GM19468 (cell line): ENCODE measurements at regions not wholly inside any gene's neighbourhood (a gene's known extent, or its start where the extent isn't known, plus 50 kb on each side); places are given as distances from the start of the nearest gene placed in this dataset.
"Not testable (repeated sequence)": the region's sequence is repeated elsewhere in the genome, so short reads cannot be mapped to it uniquely, and the experiment has no call there.

Experiments used
- ATAC-seq: cut with Tn5 transposase; IDR thresholded peaks from one replicate; pipeline ENCODE4 v1.9.1; 2021; ENCODE audit warnings: mild to moderate bottlenecking, moderate library complexity, moderate number of reproducible peaks; ENCODE audit not compliant: unreplicated experiment; ENCODE audit errors: extremely low read depth

DNA sequence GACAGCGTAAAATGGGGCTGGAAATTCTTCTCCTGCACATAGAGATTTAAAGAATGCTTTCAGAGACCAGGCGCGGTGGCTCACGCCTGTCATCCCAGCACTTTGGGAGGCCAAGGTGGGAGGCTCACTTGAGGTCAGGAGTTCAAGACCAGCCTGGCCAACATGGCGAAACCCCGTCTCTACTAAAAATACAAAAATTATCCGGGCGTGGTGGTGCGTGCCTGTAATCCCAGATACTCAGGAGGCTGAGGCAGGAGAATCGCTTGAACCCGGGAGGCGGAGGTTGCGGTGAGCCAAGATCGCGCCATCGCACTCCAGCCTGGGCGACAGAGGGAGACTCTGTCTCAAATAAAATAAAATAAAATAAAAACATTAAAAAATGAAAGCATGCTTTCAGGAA lies 107.4 kb downstream of the CRLF2 start:
- ATAC-seq, result not testable (repeated sequence)

DNA sequence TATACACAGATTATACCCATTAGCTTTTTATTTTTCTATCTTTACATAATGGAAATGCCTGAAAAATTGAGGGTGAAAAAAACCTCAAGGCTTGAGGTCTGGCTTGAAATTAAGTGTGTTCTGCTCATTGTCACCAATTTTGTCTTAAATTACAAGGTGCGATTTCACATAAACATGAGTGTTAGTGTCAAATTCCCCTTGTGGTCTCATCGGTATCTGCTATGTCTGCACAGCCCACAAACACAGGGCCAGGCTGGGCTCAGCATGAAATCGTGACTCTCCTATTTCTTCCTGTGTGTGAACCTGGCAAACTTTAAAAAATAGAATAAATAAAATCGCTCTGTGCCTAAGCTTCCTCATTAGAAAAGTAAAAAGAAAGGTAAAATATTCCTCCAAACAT lies 109.1 kb downstream of the CRLF2 start:
- ATAC-seq, result no peak

DNA sequence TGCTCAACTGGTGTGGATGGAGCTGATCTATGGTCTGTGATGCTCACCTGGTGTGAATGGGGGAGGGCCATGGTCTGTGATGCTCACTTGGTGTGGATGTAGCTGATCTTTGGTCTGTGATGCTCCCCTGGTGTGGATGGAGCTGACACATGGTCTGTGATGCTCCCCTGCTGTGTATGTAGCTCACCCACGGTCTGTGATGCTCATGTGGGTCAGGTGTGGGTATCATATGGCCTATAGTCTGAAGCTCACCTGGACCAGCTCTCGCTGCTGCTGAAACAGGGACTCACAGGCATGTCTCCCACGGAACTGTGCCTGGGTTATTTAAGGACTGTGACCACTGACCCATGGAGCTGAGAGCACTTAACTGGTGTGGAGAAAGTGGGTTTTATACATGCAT lies 109.7 kb downstream of the CRLF2 start:
- ATAC-seq, result no peak

DNA sequence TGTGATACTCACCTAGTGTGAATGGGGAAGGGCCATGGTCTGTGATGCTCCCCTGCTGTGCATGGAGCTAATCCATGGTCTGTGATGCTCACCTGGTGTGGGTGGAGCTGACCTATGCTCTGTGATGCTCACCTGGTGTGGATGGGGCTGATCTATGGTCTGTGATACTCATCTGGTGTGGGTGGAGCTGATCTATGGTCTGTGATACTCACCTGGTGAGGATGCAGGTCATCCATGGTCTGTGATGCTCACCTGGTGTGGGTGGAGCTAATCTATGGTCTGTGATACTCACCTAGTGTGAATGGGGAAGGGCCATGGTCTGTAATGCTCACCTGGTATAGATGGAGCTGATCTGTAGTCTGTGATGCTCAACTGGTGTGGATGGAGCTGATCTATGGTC lies 110.2 kb downstream of the CRLF2 start:
- ATAC-seq, result not testable (repeated sequence)

DNA sequence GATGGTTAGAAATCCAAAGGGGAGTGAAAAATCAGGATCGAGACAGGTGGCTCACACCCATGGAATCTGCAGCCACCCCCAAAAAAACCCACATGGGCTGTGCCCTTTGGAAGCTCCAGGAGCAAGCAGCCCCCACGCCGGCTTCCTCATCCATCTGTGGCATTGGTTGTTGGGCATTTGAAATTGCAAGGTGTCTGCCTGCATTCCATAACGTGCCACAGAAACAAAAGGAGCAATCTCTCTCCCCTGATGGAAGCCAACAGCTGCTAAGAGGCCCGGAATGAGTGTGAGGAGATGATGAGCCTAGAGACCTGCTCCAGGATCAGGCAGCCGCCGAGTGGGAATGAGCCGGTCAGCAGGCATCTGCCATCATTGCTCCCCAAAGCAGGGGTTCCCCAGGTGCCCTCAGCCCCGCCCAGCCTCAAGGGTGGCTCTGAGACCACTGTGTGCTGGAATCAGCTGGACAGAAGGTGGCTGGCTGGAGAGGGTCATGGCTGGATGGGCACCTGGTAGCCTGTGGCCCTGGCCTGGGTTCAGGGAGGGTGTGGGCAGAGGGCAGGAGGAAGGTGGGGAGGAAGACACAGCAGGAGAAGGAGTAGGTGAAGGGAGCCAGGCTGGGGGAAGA lies 113.2 kb downstream of the CRLF2 start:
- no peak for ATAC-seq

DNA sequence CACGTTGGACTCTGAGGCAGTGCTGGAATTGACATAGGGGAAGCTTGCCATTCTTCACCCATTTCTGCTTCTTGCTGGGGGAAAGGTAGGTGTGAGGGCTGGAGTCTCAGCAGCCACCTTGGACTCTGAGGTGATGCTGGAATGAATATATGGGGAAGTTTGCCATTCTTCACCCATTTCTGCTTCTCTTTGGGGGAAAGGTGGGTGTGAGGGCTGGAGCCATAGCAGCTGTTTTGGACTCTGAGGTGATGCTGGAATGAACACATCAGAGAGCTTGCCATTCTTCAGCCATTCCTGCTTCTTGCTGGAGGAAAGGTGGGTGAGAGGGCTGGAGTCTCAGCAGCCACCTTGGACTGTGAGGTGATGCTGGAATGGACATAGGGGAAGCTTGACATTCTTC lies 115.1 kb downstream of the CRLF2 start:
- no peak for ATAC-seq

DNA sequence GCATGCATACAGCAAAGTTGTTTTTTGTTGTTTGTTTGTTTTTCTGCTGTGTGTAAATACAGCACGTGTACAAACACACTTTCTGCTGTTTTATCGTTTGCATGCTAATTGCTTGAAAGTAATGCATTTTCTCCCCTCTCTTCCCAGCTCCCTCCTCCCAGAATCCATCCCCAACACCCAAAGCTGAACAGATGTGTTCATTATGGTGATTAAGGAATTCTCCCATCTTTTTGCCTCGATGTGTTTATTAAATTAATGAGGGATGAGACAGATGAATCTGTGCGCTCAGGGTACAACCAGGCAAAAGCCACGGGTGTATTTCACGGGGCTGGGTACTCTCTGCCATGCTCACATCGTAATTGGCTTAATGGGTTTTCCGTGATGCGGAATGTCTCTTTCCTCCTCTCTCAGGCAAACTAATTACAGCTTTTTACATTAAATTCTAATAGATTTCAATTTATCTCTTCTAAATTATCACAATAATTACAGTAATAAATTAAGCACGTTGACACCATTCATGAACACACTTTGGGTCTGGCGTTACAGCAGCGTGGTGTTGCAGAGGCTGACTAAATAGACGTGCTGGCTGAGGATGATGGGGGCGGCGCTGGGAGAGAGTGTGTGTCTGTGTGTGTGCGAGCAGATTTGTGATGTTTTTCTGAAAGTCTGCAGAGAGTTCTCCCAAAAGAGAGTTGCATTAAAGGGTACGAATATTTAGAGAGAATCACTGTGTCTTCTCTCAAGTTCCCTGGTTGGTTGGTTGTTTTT lies 117.7 kb downstream of the CRLF2 start:
- no peak for ATAC-seq

DNA sequence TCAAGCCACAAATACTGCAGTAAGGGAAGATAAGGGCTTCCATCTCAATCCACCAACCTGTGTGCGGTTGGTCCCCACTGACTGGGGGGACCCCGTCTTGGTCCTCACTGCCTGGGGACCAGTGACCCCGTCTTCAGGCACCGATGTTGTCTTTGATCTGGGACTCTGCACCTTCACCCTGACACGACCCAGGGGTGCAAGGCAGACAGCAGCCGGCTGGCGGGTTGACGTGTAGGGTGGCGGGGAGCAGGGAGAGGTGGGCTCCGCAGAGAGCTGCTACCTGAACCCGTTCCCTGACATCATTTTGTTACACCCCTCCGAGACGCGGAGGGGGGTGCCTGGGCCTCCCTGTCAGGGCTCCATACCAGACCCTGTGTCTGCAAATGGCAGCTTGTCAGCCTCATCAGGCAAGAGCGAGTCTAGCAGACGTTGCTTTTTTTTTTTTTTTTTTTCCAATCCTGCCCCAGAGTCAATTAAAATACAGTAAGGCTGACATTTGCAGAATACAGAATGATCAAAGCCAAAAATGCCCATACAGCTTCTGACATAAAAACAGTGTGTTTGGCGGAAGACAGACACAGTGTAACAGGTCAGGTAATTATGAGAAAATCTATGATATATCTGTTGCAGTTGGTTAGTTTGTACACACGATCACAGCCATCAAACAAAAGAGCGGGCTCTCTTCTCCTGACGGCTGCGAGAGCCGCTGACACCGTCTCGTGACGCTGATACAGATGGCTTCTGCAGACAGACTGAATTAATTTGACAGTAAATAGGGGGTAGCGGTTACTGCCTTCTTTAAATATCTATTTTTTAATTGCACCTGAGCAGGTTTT lies 118.6 kb downstream of the CRLF2 start:
- no peak for ATAC-seq

DNA sequence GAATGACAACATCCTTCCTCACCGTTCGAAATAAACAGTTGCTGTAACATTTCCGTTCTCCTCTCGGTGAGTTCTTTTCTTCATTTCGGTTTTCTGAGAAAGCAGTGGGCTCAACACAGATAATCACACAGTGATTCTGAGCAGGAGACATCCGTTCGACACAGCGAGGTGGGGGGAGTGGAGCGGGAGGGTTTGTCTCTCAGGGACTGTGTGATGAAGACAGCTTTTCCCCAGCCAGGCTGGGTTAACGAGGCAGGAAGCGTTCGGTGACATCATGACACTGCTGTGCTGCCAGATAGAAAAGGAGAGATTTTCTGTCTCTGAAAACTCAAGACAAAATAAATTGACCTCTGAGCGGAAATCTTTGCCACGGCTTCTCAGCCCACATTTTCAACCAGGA lies 119.3 kb downstream of the CRLF2 start:
- ATAC-seq, result no peak

DNA sequence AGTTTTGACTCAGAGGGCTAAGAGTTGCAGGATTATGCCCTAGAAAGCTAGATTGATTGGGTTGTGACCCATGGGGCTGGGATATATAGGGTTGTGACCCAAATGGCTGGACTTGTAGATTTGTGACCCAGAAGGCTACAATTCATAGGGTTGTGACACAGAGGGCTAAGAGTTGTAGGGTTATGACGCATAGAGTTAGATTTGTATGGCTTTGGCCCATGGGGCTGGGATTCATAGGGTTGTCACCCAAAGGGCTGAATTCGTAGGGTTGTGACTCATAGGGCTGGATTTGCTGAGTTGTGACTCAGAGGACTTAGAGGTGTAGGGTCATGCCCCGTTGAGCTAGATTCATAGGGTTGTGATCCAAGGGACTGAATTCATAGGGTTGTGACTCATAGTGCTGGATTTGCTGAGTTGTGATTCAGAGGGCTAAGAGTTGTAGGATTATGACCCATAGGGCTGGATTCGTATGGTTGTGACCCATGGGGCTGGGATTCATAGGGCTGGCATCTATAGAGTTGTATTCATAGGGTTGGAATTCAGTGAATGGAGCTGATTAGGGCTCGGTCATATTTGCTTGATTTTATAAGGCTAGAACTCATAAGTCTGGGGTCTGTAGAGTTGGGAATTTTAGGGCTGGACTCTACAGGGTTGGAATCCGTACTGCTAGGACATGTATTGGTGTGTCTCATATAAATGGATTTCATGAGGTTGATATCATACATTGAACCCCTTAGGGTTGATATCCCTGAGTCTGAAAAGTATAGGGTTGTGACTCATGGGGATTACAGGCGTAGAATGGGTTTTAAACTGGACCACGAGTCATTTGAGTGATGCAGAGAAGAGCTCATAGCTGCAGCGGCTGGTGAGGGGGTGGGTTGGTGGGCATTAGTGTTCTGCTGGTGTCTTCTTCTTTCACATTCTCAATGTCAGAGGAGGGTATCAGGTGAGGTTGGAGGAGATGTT lies 125.7 kb downstream of the CRLF2 start:
- ATAC-seq, result no peak

DNA sequence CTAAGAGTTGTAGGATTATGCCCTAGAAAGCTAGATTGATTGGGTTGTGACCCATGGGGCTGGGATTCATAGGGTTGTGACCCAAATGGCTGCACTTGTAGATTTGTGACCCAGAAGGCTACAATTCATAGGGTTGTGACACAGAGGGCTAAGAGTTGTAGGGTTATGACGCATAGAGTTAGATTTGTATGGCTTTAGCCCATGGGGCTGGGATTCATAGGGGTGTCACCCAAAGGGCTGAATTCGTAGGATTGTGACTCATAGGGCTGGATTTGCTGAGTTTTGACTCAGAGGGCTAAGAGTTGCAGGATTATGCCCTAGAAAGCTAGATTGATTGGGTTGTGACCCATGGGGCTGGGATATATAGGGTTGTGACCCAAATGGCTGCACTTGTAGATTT lies 126.6 kb downstream of the CRLF2 start:
- not testable (repeated sequence) for ATAC-seq

DNA sequence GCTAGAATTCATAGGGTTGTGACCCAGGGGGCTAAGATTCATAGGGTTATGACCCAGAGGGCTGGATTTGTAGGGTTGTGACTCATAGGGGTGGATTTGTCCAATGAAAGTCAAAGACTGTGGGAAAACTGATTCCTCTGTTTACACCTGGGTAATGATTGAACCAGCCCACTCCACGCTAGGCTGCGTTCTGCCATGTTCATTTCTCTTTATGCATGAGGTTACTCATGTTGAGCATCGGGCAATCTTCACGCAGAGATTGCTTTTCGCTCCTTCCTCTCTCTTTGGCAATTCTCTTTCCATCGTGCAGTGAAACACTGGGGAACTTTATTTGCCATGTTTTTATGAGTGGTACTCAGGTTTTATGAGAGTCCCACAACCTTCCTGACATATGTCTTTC lies 127.8 kb downstream of the CRLF2 start:
- no peak for ATAC-seq

DNA sequence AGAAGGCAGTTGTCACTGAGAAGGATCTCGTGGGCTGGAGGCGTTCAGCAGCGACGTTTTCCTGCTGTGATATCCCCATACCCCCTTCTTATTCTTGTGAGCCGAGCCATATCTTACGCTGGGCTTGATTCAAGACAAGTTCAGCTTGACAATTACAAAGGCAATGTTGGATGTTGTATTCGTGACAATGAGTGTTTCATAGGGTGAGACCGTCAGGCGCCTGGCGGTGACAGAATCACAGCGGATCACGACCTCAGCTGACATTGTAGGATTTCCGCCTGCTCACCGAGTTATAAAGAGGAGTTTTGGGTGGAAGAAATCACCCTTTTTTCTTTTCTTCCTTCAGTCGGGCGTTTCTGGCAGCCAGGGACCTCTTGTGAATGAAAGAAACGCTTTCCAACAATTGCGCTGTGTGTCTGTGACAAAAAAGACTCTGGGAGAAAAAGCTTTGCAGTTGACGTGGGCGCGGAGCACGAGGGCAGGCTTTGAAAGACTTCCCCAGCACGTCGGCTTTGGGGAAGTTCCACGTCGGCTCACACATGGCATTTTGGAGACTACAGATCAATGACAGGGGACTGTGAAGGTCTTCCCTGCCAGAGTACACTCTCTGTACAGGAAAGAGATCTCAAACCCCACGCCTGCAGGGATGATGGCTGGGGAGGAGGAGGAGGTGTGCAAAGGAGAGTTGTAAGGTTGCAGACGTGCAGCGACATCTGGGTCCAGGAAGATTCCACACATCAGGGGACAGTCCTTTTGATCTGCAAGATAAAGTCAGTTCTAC lies 135.4 kb downstream of the CRLF2 start:
- no peak for ATAC-seq

DNA sequence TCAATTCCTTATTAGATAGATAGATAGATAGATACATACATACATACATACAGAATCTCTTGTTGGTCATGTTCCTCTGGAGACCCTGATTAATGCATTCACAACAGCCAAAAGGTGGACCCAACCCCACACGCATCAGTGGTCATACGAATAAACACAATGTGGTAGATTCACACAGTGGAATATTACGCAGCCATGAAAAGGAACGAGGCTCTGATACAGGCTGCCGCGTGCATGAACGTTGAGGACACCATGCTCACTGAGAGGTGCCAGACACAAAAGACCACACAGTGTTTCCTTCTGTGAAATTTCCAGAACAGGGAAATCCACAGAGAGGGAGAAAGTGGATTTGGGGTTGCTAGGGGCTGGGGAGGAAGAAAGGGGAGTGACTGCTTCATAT lies 136.7 kb downstream of the CRLF2 start:
- no peak for ATAC-seq

DNA sequence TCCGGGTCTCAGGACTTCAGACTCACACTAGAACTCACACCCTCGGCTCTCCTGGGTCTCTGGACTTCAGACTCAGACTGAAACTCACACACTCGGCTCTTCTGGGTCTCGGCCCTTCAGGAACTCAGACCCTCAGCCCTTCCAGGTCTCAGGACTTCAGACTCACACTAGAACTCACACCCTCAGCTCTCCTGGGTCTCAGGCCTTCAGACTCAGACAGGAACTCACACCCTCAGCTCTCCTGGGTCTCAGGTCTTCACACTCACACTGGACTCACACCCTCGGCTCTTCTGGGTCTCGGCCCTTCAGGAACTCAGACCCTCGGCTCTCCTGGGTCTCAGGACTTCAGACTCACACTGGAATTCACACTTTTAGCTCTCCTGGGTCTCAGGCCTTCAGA lies 137.3 kb downstream of the CRLF2 start:
- ATAC-seq, result no peak

DNA sequence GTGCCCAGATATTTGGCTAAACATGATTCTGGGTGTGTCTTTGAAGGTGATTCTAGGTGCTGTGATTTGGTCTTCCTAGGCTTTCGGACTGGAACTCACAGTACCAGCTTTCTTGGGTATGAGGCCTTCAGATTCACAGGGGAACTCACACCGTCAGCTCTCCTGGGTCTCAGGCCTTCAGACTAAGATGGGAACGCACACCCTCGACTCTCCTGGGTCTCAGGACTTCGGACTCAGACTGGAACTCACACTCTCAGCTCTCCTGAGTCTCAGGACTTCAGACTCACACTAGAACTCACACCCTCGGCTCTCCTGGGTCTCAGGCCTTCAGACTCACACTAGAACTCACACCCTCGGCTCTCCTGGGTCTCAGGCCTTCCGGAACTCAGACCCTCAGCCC lies 137.7 kb downstream of the CRLF2 start:
- no peak for ATAC-seq

DNA sequence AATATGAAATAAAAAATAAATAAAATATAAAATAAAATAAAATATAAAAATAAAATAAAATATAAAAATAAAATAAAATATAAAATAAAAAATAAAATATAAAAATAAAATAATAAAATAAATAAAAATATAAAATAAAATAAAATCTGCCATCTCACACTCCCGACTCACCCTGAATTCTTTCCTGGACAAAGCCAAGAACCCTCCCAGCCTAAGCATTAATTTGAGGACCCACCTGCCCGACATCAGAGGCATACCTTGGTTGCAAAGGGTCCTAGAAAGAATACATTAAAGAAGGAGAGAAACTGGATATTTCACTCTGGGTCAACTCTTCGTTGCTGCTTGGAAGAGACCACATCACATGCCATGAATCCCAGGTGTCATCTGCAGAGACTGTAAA lies 138.3 kb downstream of the CRLF2 start:
- ATAC-seq, result no peak

DNA sequence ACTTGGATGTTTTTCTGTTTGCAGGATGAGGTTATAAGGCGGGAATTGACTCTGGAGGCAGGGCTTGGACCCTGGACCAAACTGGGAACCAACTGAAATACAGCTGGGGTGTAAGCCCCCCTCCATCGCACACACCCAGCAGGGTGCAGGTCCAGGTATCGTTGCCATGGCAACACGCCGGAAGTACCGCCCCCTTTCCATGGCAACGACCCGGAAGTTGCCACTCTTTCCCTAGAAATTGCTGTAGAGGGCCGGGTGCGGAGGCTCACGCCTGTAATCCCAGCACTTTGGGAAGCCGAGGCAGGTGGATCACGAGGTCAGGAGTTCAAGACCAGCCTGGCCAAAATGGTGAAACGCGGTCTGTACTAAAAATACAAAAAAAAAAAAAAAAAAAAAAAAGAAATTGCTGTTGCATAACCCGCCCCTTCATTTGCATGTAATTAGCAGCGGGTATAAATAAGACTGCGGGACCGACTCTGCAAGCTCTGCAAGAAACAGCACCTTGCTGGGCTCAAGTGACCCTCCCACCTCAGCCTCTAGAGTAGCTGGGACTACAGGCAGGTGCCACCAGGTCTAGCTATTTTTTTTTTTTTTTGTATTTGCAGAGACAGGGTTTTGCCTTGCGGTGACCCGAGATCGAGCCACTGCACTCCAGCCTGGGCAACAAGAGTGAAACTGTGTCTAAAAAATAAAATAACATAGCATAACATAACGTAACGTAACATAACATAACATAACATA lies 139.6 kb downstream of the CRLF2 start:
- ATAC-seq, result no peak

DNA sequence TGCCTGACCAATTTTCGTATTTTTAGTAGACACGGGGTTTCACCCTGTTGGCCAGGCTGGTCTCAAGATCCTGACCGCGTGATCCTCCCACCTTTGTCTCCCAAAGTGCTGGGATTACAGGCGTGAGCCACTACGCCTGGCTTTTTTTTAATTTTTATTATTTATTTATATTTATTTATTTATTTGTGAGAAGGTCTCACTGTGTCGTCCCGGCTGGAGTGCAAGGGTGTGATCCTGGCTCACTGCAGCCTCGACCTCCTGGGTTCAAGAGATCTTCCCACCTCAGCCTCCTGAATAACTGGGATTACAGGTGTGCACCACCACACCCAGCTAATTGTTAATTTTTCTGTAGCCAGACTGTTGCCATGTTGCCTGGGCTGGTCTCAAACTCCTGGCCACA lies 141.1 kb downstream of the CRLF2 start:
- ATAC-seq, result no peak
